K562 (cell line): ENCODE measurements at regions not wholly inside any gene's neighbourhood (a gene's known extent, or its start where the extent isn't known, plus 50 kb on each side); places are given as distances from the start of the nearest gene placed in this dataset.

ENCODE experiments used
- ATAC-seq: fragments of 200-7000 bp; cut with Tn5 transposase; 3 replicates; pipeline ENCODE4 v1.9.1; 2020; ENCODE audit warnings: moderate library complexity
- BruUV-seq: library from RNA; stranded (reverse); fragments of 400-500 nt; replicated peaks from 2 replicates; lab custom pipeline; 2021; lab: Mats Ljungman, UMichigan
- CTCF ChIA-PET: fragments of 300-600 bp; formaldehyde crosslinking; extraction: SDS; loops from one replicate; lab custom pipeline; 2021; ENCODE audit warnings: low intra/inter-chr PET ratio; lab: Yijun Ruan, JAX
- POLR2A ChIA-PET: fragments of 300-600, 350-650 bp; sonication (Branson Sonifier 250); formaldehyde crosslinking; extraction: SDS; loops from one replicate; lab custom pipeline; 2021; ENCODE audit warnings: antibody characterized with exemption, inconsistent platforms; lab: Yijun Ruan, JAX
- DNase-seq, 4 experiments: peaks; one replicate each; pipeline versions ENCODE4 v3.0.0 to v3.0.0-alpha.2; 2011 to 2018; ENCODE audit warnings: low spot score in 3 of 4, mixed read lengths in 3 of 4; ENCODE audit errors: extremely low read depth in 1 of 4
- FAIRE-seq: peaks from 2 replicates; lab custom pipeline; 2011; peaks lifted over from hg19 to GRCh38; lab: Jason Lieb, UNC
- H2AFZ ChIP-seq: 2 replicates; pipeline ENCODE4 v1.6.0; 2011; ENCODE audit warnings: low read depth, low read length, control low read depth, inconsistent platforms
- H3K27ac ChIP-seq: fragments of 200-600 bp; 3 replicates; pipeline ENCODE4 v1.8.0; 2011; ENCODE audit warnings: low read depth, mild to moderate bottlenecking, control low read depth, inconsistent platforms, low read length, moderate library complexity, mixed read lengths; ENCODE audit errors: extremely low read depth
- H3K27me3 ChIP-seq, 2 experiments: fragments of 300-600 bp in 1 of 2; 2 replicates in 1 of 2; 3 replicates in 1 of 2; pipeline versions ENCODE4 v1.6.0 to v1.8.0; 2011; ENCODE audit warnings: inconsistent platforms in 2 of 2, low read length in 2 of 2, mild to moderate bottlenecking in 1 of 2, mixed read lengths in 1 of 2, moderate library complexity in 1 of 2; ENCODE audit not compliant: control insufficient read depth in 2 of 2, insufficient read depth in 2 of 2
- H3K36me3 ChIP-seq: fragments of 300-600 bp; 3 replicates; pipeline ENCODE4 v1.8.0; 2011; ENCODE audit warnings: mild to moderate bottlenecking, low read length, inconsistent platforms; ENCODE audit not compliant: control insufficient read depth, insufficient read depth
- H3K4me1 ChIP-seq, 2 experiments: fragments of 200-600 bp in 1 of 2; replicated peaks in 1 of 2; 2 replicates in 1 of 2; 3 replicates in 1 of 2; pipeline versions ENCODE4 v1.5.1 to v1.8.0; 2011; ENCODE audit warnings: inconsistent platforms in 2 of 2, low read length in 2 of 2, mild to moderate bottlenecking in 1 of 2, mixed read lengths in 1 of 2, moderate library complexity in 1 of 2; ENCODE audit not compliant: control insufficient read depth in 2 of 2, insufficient read depth in 2 of 2
- H3K4me2 ChIP-seq: 2 replicates; pipeline ENCODE4 v1.6.1; 2011; ENCODE audit warnings: low read length, control low read depth, inconsistent platforms, mixed read lengths; ENCODE audit not compliant: insufficient read depth
- H3K4me3 ChIP-seq: fragments of 200-600 bp; sonication (generic), shearing (Covaris generic); 2 replicates; pipeline ENCODE4 v1.5.1; 2016; ENCODE audit warnings: control low read depth, inconsistent platforms
- H3K79me2 ChIP-seq: fragments of 200-600 bp; 3 replicates; pipeline ENCODE4 v1.8.0; 2011; ENCODE audit warnings: low read length, inconsistent platforms; ENCODE audit not compliant: control insufficient read depth, insufficient read depth
- H3K9ac ChIP-seq, 2 experiments: 2 replicates each; pipeline versions ENCODE4 v1.6.0 to v1.6.1; 2011; ENCODE audit warnings: low read depth in 2 of 2, low read length in 2 of 2, control low read depth in 1 of 2, inconsistent platforms in 1 of 2, mild to moderate bottlenecking in 1 of 2, mixed read lengths in 1 of 2; ENCODE audit not compliant: insufficient read depth in 1 of 2
- H3K9me1 ChIP-seq: one replicate; pipeline ENCODE4 v1.6.0; 2011; ENCODE audit warnings: inconsistent platforms, mild to moderate bottlenecking, low read length, moderate library complexity; ENCODE audit not compliant: control insufficient read depth, insufficient read depth
- H3K9me3 ChIP-seq: replicated peaks from 2 replicates; pipeline ENCODE4 v1.5.1; 2011; ENCODE audit warnings: low read depth, low read length, inconsistent platforms; ENCODE audit not compliant: control insufficient read depth, insufficient read depth
- H4K20me1 ChIP-seq: replicated peaks from 2 replicates; pipeline ENCODE4 v1.6.1; 2011; ENCODE audit warnings: low read length, inconsistent platforms, mixed read lengths; ENCODE audit not compliant: control insufficient read depth, insufficient read depth
- BRD9 ChIP-seq: fragments of 450-650 bp; IDR thresholded peaks from 2 replicates; pipeline ENCODE4 v1.6.1; 2018; ENCODE audit warnings: low read depth; ENCODE audit not compliant: partially characterized antibody
- DNMT1 ChIP-seq: fragments of 450-650 bp; IDR thresholded peaks from 2 replicates; pipeline ENCODE4 v1.6.1; 2016; ENCODE audit warnings: antibody characterized with exemption, mild to moderate bottlenecking
- PTRF ChIP-seq: fragments of 450-650 bp; IDR thresholded peaks from 2 replicates; pipeline ENCODE4 v1.6.1; 2016; ENCODE audit warnings: mild to moderate bottlenecking, missing genetic modification characterization, missing compliant biosample characterization
- ZNF263 ChIP-seq: sonication (generic); formaldehyde crosslinking; IDR thresholded peaks from 2 replicates; pipeline ENCODE4 v1.8.0; 2022; ENCODE audit warnings: mild to moderate bottlenecking, missing genetic modification reagents, borderline replicate concordance
- ZNF589 ChIP-seq: fragments of 200-800 bp; sonication (Bioruptor generic); IDR thresholded peaks from 2 replicates; pipeline ENCODE4 v1.6.1; 2016; ENCODE audit warnings: low read depth, missing genetic modification characterization, missing compliant biosample characterization
- WGBS: fragments of 100-300 bp; shearing (Covaris generic); methylation state at CpG from one replicate; pipeline ENCODE4 v1.1.6; 2016; ENCODE audit warnings: low coverage, mixed read lengths; ENCODE audit not compliant: insufficient coverage; ENCODE audit errors: missing lambda C conversion rate; 5-methylcytosine and 5-hydroxymethylcytosine counted together
- in situ Hi-C: fragments of 300-500 bp; cut with MboI; formaldehyde crosslinking; loops from 4 replicates; pipeline ENCODE4 v1.15.0; 2018; ENCODE audit warnings: inconsistent platforms, mixed read lengths
- intact Hi-C: fragments of 100-400 bp; cut with micrococcal nuclease; formaldehyde crosslinking; loops from 2 replicates; pipeline ENCODE4 v1.14.2; 2022
- TF ChIP-seq, protein P1 (sequence below): fragments of 450-650 bp; IDR thresholded peaks from 2 replicates; pipeline ENCODE4 v1.6.1; 2016; ENCODE audit warnings: mild to moderate bottlenecking
- TF ChIP-seq, protein P2 (sequence below): fragments of 250-450 bp; sonication (Bioruptor Pico); IDR thresholded peaks from 2 replicates; pipeline ENCODE4 v1.5.0; 2021; ENCODE audit warnings: mild to moderate bottlenecking, moderate library complexity
- TF ChIP-seq, protein P3 (sequence below): fragments of 450-650 bp; IDR thresholded peaks from 2 replicates; pipeline ENCODE4 v1.6.1; 2016; ENCODE audit warnings: missing biosample characterization, missing genetic modification characterization

DNA sequence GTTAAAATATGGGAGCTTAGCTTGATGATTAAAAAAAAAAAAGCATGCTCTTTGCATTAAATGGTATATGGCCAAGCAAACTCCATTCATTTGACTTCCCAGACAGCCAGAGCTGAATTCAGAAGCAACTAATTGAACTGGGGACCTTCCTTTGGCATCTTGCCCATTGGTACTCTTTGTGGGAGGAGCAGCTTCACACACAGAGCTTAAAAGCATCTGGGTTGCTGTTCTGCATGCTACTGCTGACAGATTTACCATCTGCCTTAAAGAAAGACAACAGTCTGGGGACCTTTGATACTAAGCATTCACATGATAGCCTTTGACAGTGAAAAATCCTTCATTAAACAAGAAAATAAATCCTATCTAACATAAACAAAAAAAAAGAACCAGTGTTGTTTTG is 977.9 kb downstream of the TMTC2 start (continued):
- TF ChIP-seq PTRF (tag) = no peak
- TF ChIP-seq, protein P1, sequence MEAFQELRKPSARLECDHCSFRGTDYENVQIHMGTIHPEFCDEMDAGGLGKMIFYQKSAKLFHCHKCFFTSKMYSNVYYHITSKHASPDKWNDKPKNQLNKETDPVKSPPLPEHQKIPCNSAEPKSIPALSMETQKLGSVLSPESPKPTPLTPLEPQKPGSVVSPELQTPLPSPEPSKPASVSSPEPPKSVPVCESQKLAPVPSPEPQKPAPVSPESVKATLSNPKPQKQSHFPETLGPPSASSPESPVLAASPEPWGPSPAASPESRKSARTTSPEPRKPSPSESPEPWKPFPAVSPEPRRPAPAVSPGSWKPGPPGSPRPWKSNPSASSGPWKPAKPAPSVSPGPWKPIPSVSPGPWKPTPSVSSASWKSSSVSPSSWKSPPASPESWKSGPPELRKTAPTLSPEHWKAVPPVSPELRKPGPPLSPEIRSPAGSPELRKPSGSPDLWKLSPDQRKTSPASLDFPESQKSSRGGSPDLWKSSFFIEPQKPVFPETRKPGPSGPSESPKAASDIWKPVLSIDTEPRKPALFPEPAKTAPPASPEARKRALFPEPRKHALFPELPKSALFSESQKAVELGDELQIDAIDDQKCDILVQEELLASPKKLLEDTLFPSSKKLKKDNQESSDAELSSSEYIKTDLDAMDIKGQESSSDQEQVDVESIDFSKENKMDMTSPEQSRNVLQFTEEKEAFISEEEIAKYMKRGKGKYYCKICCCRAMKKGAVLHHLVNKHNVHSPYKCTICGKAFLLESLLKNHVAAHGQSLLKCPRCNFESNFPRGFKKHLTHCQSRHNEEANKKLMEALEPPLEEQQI = no peak
- TF ChIP-seq, protein P2, sequence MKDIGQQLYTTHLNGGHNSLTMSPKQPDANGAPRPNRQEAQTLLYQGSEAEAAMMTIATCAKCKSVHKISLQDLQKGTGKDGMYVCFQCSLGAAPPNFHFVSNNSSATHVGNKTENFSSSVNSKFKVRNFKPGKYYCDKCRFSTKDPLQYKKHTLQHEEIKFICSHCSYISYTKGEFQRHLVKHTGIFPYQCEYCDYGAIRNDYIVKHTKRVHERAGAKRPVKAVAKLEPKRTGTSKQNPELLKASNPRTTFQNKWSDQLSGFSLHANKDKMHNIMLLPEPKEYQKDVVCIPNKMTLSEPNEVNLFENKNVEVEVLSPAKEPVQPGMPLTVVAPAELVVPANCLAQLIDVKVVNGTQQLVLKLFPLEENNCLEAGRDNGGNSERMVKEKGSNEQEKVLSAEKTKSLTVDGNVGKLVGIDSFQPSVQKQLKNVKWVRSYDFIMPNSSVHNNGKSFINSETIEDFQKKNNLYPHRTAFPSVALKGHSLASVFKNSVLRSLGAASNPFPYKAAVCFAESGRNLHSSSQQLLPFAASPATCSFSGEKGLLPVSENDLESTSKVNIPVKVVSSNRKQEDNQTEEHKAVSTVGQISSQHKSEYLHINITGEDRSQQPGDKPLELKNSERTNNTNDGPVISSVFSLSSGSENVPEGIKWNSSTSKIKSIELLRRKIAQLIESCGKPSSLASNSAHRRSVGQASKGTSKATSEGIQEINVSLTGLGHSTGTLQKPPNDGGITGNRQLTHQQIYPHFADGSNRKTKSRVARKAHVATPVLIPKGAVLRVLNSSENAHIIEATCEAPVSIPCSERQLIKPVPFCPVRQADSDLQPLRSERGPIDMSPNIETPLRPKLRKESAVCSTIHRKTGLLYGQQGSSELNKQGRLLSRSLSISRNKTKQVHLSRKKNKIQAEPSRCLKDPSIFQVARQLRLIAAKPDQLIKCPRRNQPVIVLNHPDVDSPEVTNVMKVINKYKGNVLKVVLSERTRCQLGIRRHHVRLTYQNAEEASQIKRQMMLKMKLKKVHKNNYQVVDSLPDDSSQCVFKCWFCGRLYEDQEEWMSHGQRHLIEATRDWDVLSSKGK = no peak

DNA sequence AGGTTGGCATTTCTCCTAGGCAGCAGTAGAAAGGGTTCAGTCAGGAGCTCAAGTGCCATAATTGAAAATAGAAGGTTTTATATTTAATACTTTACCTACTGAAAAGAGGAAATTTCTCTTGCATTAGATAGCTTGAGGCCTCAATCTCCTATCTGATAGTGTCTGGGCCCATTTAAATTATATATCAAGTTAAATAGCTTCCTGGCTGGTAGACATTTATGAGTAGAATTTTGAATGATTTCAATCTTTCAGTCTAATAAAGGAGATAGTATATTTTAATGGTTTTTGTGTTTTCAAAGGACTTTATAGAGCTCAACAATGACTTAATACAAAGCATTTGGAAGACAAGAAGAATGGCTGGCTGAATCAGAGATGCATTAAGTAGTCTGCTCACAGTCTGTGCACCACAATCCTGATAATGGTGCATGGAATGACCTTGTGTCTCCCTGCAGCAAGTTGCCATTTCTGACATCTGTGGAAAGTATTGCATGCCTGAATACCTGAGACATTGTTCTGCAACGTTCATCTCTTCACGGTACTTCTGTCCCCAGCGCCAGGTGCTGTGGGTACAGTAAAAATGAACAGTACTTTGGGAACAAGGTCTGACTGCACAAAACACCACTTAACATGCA is 974.1 kb downstream of the TMTC2 start:
- POLR2A ChIA-PET = no interaction called here
- TF ChIP-seq ZNF589 (CRISPR knock-in tag) (no peak), BRD9 (no peak), ZNF263 (no peak), DNMT1 (no peak)
- TF ChIP-seq, protein P3, sequence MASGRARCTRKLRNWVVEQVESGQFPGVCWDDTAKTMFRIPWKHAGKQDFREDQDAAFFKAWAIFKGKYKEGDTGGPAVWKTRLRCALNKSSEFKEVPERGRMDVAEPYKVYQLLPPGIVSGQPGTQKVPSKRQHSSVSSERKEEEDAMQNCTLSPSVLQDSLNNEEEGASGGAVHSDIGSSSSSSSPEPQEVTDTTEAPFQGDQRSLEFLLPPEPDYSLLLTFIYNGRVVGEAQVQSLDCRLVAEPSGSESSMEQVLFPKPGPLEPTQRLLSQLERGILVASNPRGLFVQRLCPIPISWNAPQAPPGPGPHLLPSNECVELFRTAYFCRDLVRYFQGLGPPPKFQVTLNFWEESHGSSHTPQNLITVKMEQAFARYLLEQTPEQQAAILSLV (tag) = no peak
- CTCF ChIA-PET = no interaction called here
- H3K9ac ChIP-seq = no peak overlapping the region
- WGBS = 3% methylated on average over 3 of the region's 3 CpGs
- H3K27ac ChIP-seq = no peak overlapping the region
- FAIRE-seq = no peak
- no peak overlapping the region for H3K4me3 ChIP-seq
- H3K36me3 ChIP-seq = no peaks in the 10 kb centered on the region
- no peaks in the 10 kb centered on the region for H3K79me2 ChIP-seq
- H3K4me2 ChIP-seq = no peak overlapping the region
- H2AFZ ChIP-seq = no peak overlapping the region
- ATAC-seq = no peak
- no peak for DNase-seq
- H3K4me1 ChIP-seq = no peaks in the 10 kb centered on the region
- no peaks in the 10 kb centered on the region for H3K9me1 ChIP-seq
- in situ Hi-C loops (no loop called here), intact Hi-C loops (no loop called here)
- no peaks in the 10 kb centered on the region for H3K9me3 ChIP-seq
- no peaks in the 10 kb centered on the region for H3K27me3 ChIP-seq
- no TSS peak for BruUV-seq
- no peaks in the 10 kb centered on the region for H4K20me1 ChIP-seq
